PC-9 (cell line): ENCODE measurements at regions not wholly inside any gene's neighbourhood (a gene's known extent, or its start where the extent isn't known, plus 50 kb on each side); places are given as distances from the start of the nearest gene placed in this dataset.
A peak's percentile ranks its signal among the peaks of the same experiment; 100 is the strongest.

Experiments used
- BruUV-seq: library from RNA; stranded (reverse); fragments of 400-500 nt; replicated peaks from 2 replicates; lab custom pipeline; 2021; lab: Mats Ljungman, UMichigan
- CTCF ChIA-PET: fragments of 300-600 bp; sonication (Branson Sonifier 250); formaldehyde crosslinking; loops from one replicate; lab custom pipeline; 2022; ENCODE audit warnings: antibody characterized with exemption; lab: Charles Lee
- POLR2A ChIA-PET: fragments of 300-600 bp; sonication (Branson Sonifier 250); formaldehyde crosslinking; loops from one replicate; lab custom pipeline; 2022; ENCODE audit warnings: antibody characterized with exemption; ENCODE audit not compliant: unreplicated experiment; lab: Charles Lee
- DNase-seq, 2 experiments: peaks; one replicate each; pipeline versions ENCODE4 v3.0.0 to v3.0.0-alpha.2; 2015 to 2022; ENCODE audit warnings: mixed read lengths in 1 of 2
- H2AFZ ChIP-seq: fragments of 200-600 bp; sonication (generic); 2 replicates; pipeline ENCODE4 v1.8.1; 2017; ENCODE audit warnings: antibody characterized with exemption
- H3F3A ChIP-seq: fragments of 200-600 bp; sonication (generic); 2 replicates; pipeline ENCODE4 v1.8.1; 2017; ENCODE audit warnings: antibody characterized with exemption, mild to moderate bottlenecking, low read depth; ENCODE audit not compliant: insufficient read depth
- H3K27ac ChIP-seq: fragments of 200-600 bp; sonication (generic); 2 replicates; pipeline ENCODE4 v1.6.1; 2016; ENCODE audit warnings: mixed run types
- H3K27me3 ChIP-seq: fragments of 200-600 bp; sonication (generic); 2 replicates; pipeline ENCODE4 v1.6.1; 2016; ENCODE audit warnings: low read depth, mixed run types; ENCODE audit not compliant: insufficient read depth
- H3K36me3 ChIP-seq: fragments of 200-600 bp; sonication (generic); 2 replicates; pipeline ENCODE4 v1.6.1; 2016; ENCODE audit warnings: low read depth, mixed run types
- H3K4me1 ChIP-seq: fragments of 200-600 bp; sonication (generic); replicated peaks from 2 replicates; pipeline ENCODE4 v1.6.1; 2016; ENCODE audit warnings: mixed run types; ENCODE audit not compliant: insufficient read depth
- H3K4me2 ChIP-seq: fragments of 200-600 bp; sonication (generic); 2 replicates; pipeline ENCODE4 v1.6.1; 2017; ENCODE audit warnings: mixed run types
- H3K4me3 ChIP-seq: fragments of 200-600 bp; sonication (generic); 2 replicates; pipeline ENCODE4 v1.6.1; 2016; ENCODE audit warnings: mixed run types
- H3K79me2 ChIP-seq: fragments of 200-600 bp; sonication (generic); 2 replicates; pipeline ENCODE4 v1.6.1; 2017; ENCODE audit warnings: low read depth, mixed run types
- H3K9me2 ChIP-seq: fragments of 200-600 bp; sonication (generic); 2 replicates; pipeline ENCODE4 v1.8.1; 2017; ENCODE audit warnings: mild to moderate bottlenecking; ENCODE audit not compliant: insufficient read depth
- H3K9me3 ChIP-seq: fragments of 200-600 bp; sonication (generic); 2 replicates; pipeline ENCODE4 v1.8.1; 2016; ENCODE audit warnings: low read depth; ENCODE audit not compliant: insufficient read depth
- H4K20me1 ChIP-seq: fragments of 200-600 bp; sonication (generic); 2 replicates; pipeline ENCODE4 v1.8.1; 2017; ENCODE audit not compliant: insufficient read depth
- EZH2 ChIP-seq: fragments of 200-600 bp; sonication (generic); IDR thresholded peaks from 2 replicates; pipeline ENCODE4 v1.8.0; 2017; ENCODE audit warnings: antibody characterized with exemption, low read depth
- intact Hi-C: fragments of 100-400 bp; cut with micrococcal nuclease; formaldehyde crosslinking; loops from one replicate; pipeline ENCODE4 v1.10.0; 2022; ENCODE audit not compliant: unreplicated experiment
- TF ChIP-seq, protein P1 (sequence below): fragments of 200-600 bp; sonication (generic); conservative IDR thresholded peaks from 2 replicates; pipeline ENCODE4 v1.6.1; 2017; ENCODE audit warnings: mixed run types, antibody characterized with exemption, mild to moderate bottlenecking, moderate library complexity

- Histone ChIP-seq H3K9me2 (no peaks in the 10 kb centered on the region), H3K4me1 (peaks cover 52% of the 10 kb centered on the region), H4K20me1 (no peaks in the 10 kb centered on the region), H2AFZ (no peak overlapping the region), H3K4me2 (0 out of 2 replicates have a peak overlapping the region, but pooled peaks have one; percentile 4), H3K4me3 (no peak overlapping the region), H3K27me3 (no peaks in the 10 kb centered on the region), H3K9me3 (no peaks in the 10 kb centered on the region), H3K36me3 (no peaks in the 10 kb centered on the region), H3K27ac (no peak overlapping the region), H3F3A (peaks cover 43% of the 10 kb centered on the region), H3K79me2 (no peaks in the 10 kb centered on the region)
- no TSS peak for BruUV-seq
- ChIA-PET POLR2A (no interaction called here), CTCF (no interaction called here)
- intact Hi-C loops, result no loop called here
- peak in 1 of 2 experiments; percentile 18 for DNase-seq
- no peak for TF ChIP-seq EZH2
- TF ChIP-seq, protein P1, sequence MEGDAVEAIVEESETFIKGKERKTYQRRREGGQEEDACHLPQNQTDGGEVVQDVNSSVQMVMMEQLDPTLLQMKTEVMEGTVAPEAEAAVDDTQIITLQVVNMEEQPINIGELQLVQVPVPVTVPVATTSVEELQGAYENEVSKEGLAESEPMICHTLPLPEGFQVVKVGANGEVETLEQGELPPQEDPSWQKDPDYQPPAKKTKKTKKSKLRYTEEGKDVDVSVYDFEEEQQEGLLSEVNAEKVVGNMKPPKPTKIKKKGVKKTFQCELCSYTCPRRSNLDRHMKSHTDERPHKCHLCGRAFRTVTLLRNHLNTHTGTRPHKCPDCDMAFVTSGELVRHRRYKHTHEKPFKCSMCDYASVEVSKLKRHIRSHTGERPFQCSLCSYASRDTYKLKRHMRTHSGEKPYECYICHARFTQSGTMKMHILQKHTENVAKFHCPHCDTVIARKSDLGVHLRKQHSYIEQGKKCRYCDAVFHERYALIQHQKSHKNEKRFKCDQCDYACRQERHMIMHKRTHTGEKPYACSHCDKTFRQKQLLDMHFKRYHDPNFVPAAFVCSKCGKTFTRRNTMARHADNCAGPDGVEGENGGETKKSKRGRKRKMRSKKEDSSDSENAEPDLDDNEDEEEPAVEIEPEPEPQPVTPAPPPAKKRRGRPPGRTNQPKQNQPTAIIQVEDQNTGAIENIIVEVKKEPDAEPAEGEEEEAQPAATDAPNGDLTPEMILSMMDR, result no peak
Measured at GRCh38 chr14:65224799-65225198, 122.5 kb upstream of the MAX start.

DNA sequence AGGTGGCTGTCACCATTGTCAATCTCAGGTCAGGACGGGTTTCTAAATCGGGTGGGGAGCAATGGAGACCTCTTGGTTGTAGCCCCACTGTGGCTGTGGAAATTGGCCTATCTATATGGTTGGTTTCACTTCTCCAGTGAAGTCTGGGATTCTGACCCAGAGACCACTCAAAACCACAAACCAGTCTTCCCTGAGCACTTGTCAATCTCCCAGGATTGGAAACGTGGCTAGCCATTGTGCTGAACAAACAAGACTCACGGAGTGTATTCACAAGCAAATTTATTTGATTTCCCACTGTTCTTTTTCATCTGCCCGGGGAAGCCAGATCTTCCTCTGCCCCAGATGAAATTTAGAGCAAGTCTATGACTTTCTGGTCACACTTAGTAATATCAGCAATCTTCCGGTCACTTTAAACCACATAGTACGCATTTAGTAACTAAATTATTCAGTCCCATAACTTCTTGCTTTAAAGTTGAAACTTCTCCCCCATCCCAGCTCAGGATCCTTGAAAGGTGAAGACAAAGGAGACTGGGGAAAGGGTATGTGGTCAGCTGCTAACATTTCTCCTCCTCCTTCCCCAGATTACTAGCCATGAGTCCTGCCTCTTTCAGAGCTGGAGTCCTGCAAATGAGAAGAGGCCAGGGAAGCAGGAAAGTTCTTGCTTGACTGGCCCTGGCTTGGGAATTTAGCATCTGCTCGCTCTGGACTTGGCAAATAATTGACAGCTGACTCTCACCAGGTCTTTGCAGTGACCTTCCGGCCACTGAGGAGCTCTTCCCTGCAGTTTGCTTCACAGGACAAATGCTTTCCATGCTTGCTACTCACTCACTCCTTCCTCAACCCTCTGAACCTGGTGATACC, 123.2 kb upstream of the MAX start:
- H2AFZ ChIP-seq, result no peak overlapping the region
- ChIA-PET CTCF (no interaction called here), POLR2A (interaction anchor here (0.6 kb wide), 1 partner anchor 52 kb away, joined by 5 read pairs; no protein-coding TSS in a partner anchor)
- BruUV-seq, result no TSS peak
- no peaks in the 10 kb centered on the region for H3K9me3 ChIP-seq
- H3K36me3 ChIP-seq, result no peaks in the 10 kb centered on the region
- peak in 1 of 2 experiments; percentile 16 for DNase-seq
- peak overlapping the region; percentile 87 for H3K27ac ChIP-seq
- H3K4me3 ChIP-seq, result no peak overlapping the region
- H3F3A ChIP-seq, result peaks cover 51% of the 10 kb centered on the region
- H3K27me3 ChIP-seq, result no peaks in the 10 kb centered on the region
- no peak for TF ChIP-seq EZH2
- TF ChIP-seq, protein P1, result no peak
- peaks cover 59% of the 10 kb centered on the region for H3K4me1 ChIP-seq
- H3K79me2 ChIP-seq, result no peaks in the 10 kb centered on the region
- intact Hi-C loops, result no loop called here
- H3K4me2 ChIP-seq, result peak overlapping the region; percentile 40
- H3K9me2 ChIP-seq, result no peaks in the 10 kb centered on the region
- H4K20me1 ChIP-seq, result no peaks in the 10 kb centered on the region

- no peaks in the 10 kb centered on the region for H3K27me3 ChIP-seq
- H2AFZ ChIP-seq, result 0 out of 2 replicates have a peak overlapping the region, but pooled peaks have one; percentile 26
- peak in 1 of 2 experiments; percentile 99 for DNase-seq
- TF ChIP-seq EZH2, result no peak
- TF ChIP-seq, protein P1, result no peak
- peak overlapping the region; percentile 40 for H3K4me2 ChIP-seq
- H3K27ac ChIP-seq, result peak overlapping the region; percentile 87
- H3K36me3 ChIP-seq, result no peaks in the 10 kb centered on the region
- no peak overlapping the region; the same call in 1 of the 2 replicates for H3K4me3 ChIP-seq
- ChIA-PET CTCF (interaction anchor here (0.7 kb wide), 2 partner anchors 12 to 108 kb away, joined by 6 to 8 read pairs; no protein-coding TSS in a partner anchor), POLR2A (interaction anchor here (0.6 to 0.7 kb wide), 3 partner anchors 16 to 135 kb away, joined by 3 to 6 read pairs (median 3); no protein-coding TSS in a partner anchor)
- no peaks in the 10 kb centered on the region for H3K9me3 ChIP-seq
- H4K20me1 ChIP-seq, result no peaks in the 10 kb centered on the region
- BruUV-seq, result no TSS peak
- peaks cover 73% of the 10 kb centered on the region for H3K4me1 ChIP-seq
- H3F3A ChIP-seq, result peaks cover 51% of the 10 kb centered on the region
- intact Hi-C loops, result no loop called here
- H3K79me2 ChIP-seq, result no peaks in the 10 kb centered on the region
- no peaks in the 10 kb centered on the region for H3K9me2 ChIP-seq
Measured at GRCh38 chr14:65226824-65227604, 124.7 kb upstream of the MAX start.
